Activated CD4-positive, CD25-positive, alpha-beta regulatory T cell treated with anti-CD3 and anti-CD28 coated beads, Interleukin-2, amount 50 U/mL, for 24 hours (primary cell): ENCODE measurements at regions not wholly inside any gene's neighbourhood (a gene's known extent, or its start where the extent isn't known, plus 50 kb on each side); places are given as distances from the start of the nearest gene placed in this dataset.
"Not testable (repeated sequence)": the region's sequence is repeated elsewhere in the genome, so short reads cannot be mapped to it uniquely, and the experiment has no call there.

ENCODE experiments used
- ATAC-seq, 2 donors: fragments of 150-1000 bp; cut with Tn5 transposase; one replicate each; pipeline ENCODE4 v1.10.0; 2021; ENCODE audit warnings: mild to moderate bottlenecking in 1 of 2, moderate library complexity in 1 of 2

GRCh38 chrX:74063426-74064155 is 211.1 kb upstream of the XIST start:
- no peak for ATAC-seq

DNA sequence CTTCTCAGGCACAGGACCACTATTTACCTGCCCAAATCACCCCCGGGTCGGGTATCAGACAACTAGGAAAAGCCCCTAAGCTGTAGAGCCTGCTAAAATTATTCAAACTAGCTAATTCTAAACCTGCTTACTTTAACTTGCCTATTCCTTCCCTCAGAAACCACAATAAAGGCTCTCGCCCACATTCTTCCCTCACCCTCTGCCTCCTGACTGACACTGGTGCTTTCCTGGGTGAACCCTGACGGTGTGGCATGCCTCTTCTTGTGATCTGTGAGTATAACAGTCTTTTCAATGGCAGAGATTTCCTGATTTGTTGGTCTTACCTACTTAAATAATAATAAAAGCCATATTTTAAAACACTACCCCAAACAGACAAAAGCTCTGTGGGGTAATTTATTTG is 209.4 kb upstream of the XIST start:
- ATAC-seq = no peak

- no peak for ATAC-seq
Measured at GRCh38 chrX:74049126-74049525, 196.6 kb upstream of the XIST start.

GRCh38 chrX:74034066-74034465 is 181.6 kb upstream of the XIST start:
- ATAC-seq = not testable (repeated sequence)

- not testable (repeated sequence) for ATAC-seq
Measured at GRCh38 chrX:74031527-74031926, 179.0 kb upstream of the XIST start.

DNA sequence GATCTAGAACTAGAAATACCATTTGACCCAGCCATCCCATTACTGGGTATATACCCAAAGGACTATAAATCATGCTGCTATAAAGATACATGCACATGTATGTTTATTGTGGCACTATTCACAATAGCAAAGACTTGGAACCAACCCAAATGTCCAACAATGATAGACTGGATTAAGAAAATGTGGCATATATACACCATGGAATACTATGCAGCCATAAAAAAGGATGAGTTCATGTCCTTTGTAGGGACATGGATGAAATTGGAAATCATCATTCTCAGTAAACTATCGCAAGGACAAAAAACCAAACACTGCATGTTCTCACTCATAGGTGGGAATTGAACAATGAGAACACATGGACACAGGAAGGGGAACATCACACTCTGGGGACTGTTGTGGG is 178.3 kb upstream of the XIST start:
- ATAC-seq = not testable (repeated sequence)

DNA sequence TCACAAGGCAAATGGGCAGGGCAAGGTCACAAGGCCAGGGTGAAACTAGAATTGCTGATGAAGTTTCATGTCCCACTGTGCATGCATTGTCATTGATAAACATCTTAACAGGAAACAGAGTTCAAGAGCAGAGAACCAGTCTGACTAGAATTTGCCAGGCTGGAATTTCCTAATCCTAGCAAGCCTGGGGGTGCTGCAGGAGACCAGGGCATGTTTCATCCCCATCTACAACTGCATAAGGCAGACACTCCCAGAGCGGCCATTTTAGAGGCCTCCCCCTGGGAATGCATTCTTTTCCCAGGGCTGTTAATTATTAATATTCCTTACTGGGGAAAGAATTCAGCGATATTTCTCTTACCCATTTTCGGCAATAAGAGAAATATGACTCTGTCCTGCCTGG is 172.6 kb upstream of the XIST start:
- ATAC-seq = not testable (repeated sequence)

- ATAC-seq = no peak
Measured at GRCh38 chrX:74023203-74023602, 170.7 kb upstream of the XIST start.

DNA sequence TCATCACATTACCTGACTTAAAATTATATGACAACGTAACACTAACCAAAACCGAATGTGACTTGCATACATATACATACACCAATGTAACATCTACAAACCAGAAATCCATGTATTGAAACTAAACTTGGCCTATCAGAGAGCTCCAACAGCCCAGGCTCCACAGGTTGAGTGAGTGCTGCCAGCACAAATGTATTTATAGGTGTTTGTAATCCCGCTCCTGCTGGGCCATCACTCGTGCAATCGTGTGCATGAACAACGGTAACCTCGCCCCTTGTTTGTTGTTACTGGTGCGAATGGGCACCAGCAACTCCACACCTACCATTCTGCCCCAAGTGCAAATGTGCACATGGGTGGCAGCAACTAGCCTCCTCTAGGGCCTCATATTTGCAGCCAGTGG is 165.7 kb upstream of the XIST start:
- no peak for ATAC-seq

DNA sequence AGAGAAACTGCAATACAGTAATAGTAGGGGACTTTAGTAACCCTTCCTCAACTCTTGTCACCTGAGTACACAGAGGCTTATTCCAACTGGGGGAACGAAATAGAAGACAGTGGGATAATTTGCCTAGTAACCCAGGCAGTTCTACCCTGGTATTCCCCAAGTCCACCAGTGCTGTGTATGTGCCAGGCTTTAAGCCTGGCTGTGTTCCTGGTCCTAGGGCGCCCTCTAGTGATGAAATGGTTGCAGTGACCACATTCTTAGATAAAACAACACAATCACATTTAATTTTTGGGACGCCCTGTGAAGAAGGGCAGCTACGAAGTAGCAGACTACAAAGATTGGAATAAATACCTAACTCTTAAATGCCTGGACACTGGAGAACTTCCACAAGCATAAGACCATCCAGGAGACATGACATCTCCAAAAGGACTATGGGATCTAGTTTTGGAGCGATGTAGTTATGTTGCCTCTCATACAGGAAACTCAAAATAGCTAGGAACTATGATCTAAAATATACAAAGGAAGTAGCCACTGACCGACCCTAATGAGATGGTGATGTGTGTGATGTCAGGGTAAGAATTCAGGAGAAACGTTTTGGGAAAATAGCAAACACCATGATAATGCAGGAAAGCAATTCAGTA is 163.0 kb upstream of the XIST start:
- ATAC-seq = peak in 1 of 2 donors; percentile 77

DNA sequence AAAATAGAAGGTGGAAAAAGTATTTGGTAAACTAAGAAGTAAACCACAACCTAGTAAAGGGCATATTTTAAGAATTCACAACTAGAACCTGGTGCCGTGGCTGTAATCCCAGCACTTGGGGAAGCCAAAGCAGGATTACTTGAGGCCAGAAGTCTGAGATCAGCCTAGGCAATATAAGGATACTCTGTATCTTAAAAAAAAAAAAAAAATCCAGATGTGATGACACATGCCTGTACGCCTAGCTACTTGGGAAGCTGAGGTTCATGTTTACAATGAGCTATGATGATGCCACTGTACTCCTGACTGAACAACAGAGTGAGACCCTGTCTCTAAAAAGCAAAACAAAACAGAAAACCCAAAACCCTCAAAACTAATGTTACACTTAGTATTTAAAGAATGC is 156.5 kb upstream of the XIST start:
- no peak for ATAC-seq

GRCh38 chrX:73992019-73992418 is 139.5 kb upstream of the XIST start:
- no peak for ATAC-seq

- ATAC-seq = no peak
Measured at GRCh38 chrX:73987166-73987565, 134.7 kb upstream of the XIST start.

DNA sequence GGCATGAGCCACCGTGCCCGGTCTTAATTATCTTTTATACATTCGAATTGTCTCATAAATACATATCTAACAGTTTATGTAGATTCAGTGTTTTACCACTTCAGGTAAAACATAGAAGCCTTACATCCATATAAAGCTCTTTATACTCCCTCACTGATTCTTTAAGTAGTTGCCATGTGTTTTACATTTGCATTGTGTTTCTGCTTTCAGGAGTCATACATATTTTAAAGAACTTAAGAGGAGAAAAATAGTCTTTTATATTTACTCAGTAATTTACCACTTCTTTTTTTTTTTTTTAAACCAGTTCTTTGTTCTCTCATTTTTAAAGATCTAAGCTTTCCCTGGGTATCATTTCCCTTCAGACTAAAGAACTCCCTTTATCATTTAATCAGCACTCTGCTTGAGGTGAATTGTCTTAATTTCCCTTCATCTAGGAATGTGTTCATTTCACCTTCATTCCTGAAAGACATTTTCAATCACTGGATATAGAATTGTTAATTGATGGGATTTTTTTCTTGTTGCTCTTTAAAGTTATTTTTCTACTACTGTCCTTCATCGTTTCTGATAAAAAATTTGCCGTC is 127.1 kb upstream of the XIST start:
- no peak for ATAC-seq

- ATAC-seq = peak; percentile 75 to 78
Measured at GRCh38 chrX:73977542-73978169, 125.1 kb upstream of the XIST start.

GRCh38 chrX:73967461-73967860 is 114.9 kb upstream of the XIST start:
- ATAC-seq = not testable (repeated sequence)

DNA sequence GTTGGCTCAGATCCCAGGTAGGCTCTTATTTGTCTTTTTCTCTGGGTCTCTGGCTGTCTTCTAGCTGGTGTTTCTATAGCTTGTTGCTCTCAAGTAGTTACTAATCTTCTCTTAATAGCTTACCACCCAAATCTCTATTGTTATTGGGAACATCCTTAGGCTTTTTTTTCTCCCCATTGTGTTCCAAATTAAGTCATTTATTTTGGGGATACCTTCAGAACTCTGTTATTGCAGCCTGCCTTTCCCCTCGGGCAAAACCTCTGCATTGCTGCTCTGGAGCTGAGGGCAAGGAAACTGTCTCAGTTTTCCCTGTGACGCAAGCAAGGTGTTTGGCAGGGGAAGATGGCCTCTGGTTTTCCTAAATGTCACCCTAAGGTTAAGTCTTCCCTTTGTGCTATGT is 113.3 kb upstream of the XIST start:
- ATAC-seq = no peak

DNA sequence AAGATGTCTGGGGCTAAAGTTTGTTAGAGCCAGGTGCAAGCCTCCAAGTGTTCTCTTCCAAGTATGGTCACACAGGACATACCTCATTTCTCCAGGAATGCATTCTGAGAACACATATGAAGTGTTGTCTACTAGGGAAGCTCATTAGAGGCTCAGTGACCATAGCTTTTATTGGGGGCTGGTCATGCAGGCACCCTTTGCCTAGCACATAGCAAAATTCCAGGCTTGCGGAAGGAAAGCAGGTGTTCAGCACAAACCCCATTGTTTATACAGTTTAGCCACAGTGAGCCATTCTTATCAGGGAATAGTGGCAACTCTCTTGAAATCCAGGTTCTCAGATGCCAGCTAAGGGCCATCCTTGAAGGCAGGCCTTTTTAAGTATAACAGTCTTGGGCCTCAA is 112.1 kb upstream of the XIST start:
- no peak for ATAC-seq

DNA sequence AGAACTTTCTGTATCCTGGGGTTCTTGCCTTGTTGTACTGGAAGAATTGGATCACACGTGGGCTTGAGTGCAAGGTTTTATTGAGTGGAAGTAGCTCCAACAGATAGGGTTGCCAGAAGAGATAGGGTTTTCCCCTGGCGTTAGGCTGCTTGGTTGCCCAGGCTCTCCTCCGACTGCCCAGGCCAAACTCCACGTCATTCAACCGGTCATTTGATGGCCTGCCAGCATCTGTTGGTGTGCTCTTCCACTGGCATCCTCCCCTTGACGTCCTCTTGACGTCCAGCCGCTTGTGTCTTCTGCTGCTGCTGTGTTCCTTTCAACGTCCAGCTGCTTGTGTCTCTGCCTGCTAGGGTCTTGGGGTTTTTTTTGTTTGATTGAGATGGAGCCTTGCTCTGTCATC is 111.2 kb upstream of the XIST start:
- no peak for ATAC-seq

- ATAC-seq = no peak
Measured at GRCh38 chrX:73962948-73963347, 110.4 kb upstream of the XIST start.

GRCh38 chrX:73961867-73962266 is 109.4 kb upstream of the XIST start:
- not testable (repeated sequence) for ATAC-seq

GRCh38 chrX:73944563-73944908 is 92.0 kb upstream of the XIST start:
- no peak for ATAC-seq

- ATAC-seq = peak; percentile 100
Measured at GRCh38 chrX:73943693-73944562, 91.4 kb upstream of the XIST start.
